ENCODE measurements at regions not wholly inside any gene's neighbourhood (a gene's known extent, or its start where the extent isn't known, plus 50 kb on each side); places are given as distances from the start of the nearest gene placed in this dataset.

- no peaks in the 10 kb centered on the region for H3K4me1 ChIP-seq (ENCODE audit: control insufficient read depth, insufficient read depth, low read length, unreplicated experiment)
- no peak overlapping the region for H2AFZ ChIP-seq (ENCODE audit: low read length, unreplicated experiment)
- H3K79me2 ChIP-seq (ENCODE audit: control insufficient read depth, insufficient read depth, low read length, unreplicated experiment), result no peaks in the 10 kb centered on the region
- H3K27ac ChIP-seq (ENCODE audit: low read depth, low read length), result no peak overlapping the region
- peaks cover 5% of the 10 kb centered on the region; the same call in 1 of the 2 replicates for H3K27me3 ChIP-seq (ENCODE audit: insufficient read depth, low read length)
- no peaks in the 10 kb centered on the region for H3K36me3 ChIP-seq (ENCODE audit: insufficient read depth, low read length)
- H3K4me3 ChIP-seq (ENCODE audit: low read depth, low read length), result no peak overlapping the region
These were observed 102.9 kb downstream of the PFKFB3 start for GRCh38 chr10:6305401-6306321.

- H3K27me3 ChIP-seq (ENCODE audit: insufficient read depth, low read length), result peaks cover 4% of the 10 kb centered on the region; the same call in 1 of the 2 replicates
These were observed 104.2 kb downstream of the PFKFB3 start for GRCh38 chr10:6306917-6307316.

GRCh38 chr10:6309816-6310215, 107.1 kb downstream of the PFKFB3 start:
- Histone ChIP-seq H3K4me1 (ENCODE audit: control insufficient read depth, insufficient read depth, low read length, unreplicated experiment) (no peaks in the 10 kb centered on the region), H2AFZ (ENCODE audit: low read length, unreplicated experiment) (no peak overlapping the region), H3K36me3 (ENCODE audit: insufficient read depth, low read length) (no peaks in the 10 kb centered on the region), H3K27ac (ENCODE audit: low read depth, low read length) (no peak overlapping the region), H3K79me2 (ENCODE audit: control insufficient read depth, insufficient read depth, low read length, unreplicated experiment) (no peaks in the 10 kb centered on the region), H3K4me3 (ENCODE audit: low read depth, low read length) (no peak overlapping the region), H3K27me3 (ENCODE audit: insufficient read depth, low read length) (peaks cover 21% of the 10 kb centered on the region)

More at GRCh38 chr10:6306917-6307316, 104.2 kb downstream of the PFKFB3 start:
- Histone ChIP-seq H2AFZ (ENCODE audit: low read length, unreplicated experiment) (no peak overlapping the region), H3K4me1 (ENCODE audit: control insufficient read depth, insufficient read depth, low read length, unreplicated experiment) (no peaks in the 10 kb centered on the region), H3K27ac (ENCODE audit: low read depth, low read length) (no peak overlapping the region), H3K79me2 (ENCODE audit: control insufficient read depth, insufficient read depth, low read length, unreplicated experiment) (no peaks in the 10 kb centered on the region), H3K36me3 (ENCODE audit: insufficient read depth, low read length) (no peaks in the 10 kb centered on the region), H3K4me3 (ENCODE audit: low read depth, low read length) (no peak overlapping the region)

GRCh38 chr10:6310977-6311376, 108.2 kb downstream of the PFKFB3 start:
- no peak overlapping the region for H2AFZ ChIP-seq (ENCODE audit: low read length, unreplicated experiment)
- no peak overlapping the region for H3K27ac ChIP-seq (ENCODE audit: low read depth, low read length)
- no peaks in the 10 kb centered on the region for H3K79me2 ChIP-seq (ENCODE audit: control insufficient read depth, insufficient read depth, low read length, unreplicated experiment)
- H3K4me1 ChIP-seq (ENCODE audit: control insufficient read depth, insufficient read depth, low read length, unreplicated experiment), result no peaks in the 10 kb centered on the region
- no peaks in the 10 kb centered on the region for H3K36me3 ChIP-seq (ENCODE audit: insufficient read depth, low read length)
- peaks cover 21% of the 10 kb centered on the region for H3K27me3 ChIP-seq (ENCODE audit: insufficient read depth, low read length)
- no peak overlapping the region for H3K4me3 ChIP-seq (ENCODE audit: low read depth, low read length)

GRCh38 chr10:6311700-6312330, 109.1 kb downstream of the PFKFB3 start:
- H3K4me3 ChIP-seq (ENCODE audit: low read depth, low read length), result no peak overlapping the region

GRCh38 chr10:6312636-6313035, 109.9 kb downstream of the PFKFB3 start:
- Histone ChIP-seq H3K27me3 (ENCODE audit: insufficient read depth, low read length) (peaks cover 32% of the 10 kb centered on the region), H3K4me1 (ENCODE audit: control insufficient read depth, insufficient read depth, low read length, unreplicated experiment) (no peaks in the 10 kb centered on the region), H3K27ac (ENCODE audit: low read depth, low read length) (no peak overlapping the region), H2AFZ (ENCODE audit: low read length, unreplicated experiment) (no peak overlapping the region), H3K79me2 (ENCODE audit: control insufficient read depth, insufficient read depth, low read length, unreplicated experiment) (no peaks in the 10 kb centered on the region), H3K4me3 (ENCODE audit: low read depth, low read length) (no peak overlapping the region), H3K36me3 (ENCODE audit: insufficient read depth, low read length) (no peaks in the 10 kb centered on the region)

More at GRCh38 chr10:6311700-6312330, 109.1 kb downstream of the PFKFB3 start:
- no peaks in the 10 kb centered on the region for H3K36me3 ChIP-seq (ENCODE audit: insufficient read depth, low read length)
- H2AFZ ChIP-seq (ENCODE audit: low read length, unreplicated experiment), result no peak overlapping the region
- peaks cover 24% of the 10 kb centered on the region for H3K27me3 ChIP-seq (ENCODE audit: insufficient read depth, low read length)
- no peaks in the 10 kb centered on the region for H3K4me1 ChIP-seq (ENCODE audit: control insufficient read depth, insufficient read depth, low read length, unreplicated experiment)
- H3K27ac ChIP-seq (ENCODE audit: low read depth, low read length), result no peak overlapping the region
- no peaks in the 10 kb centered on the region for H3K79me2 ChIP-seq (ENCODE audit: control insufficient read depth, insufficient read depth, low read length, unreplicated experiment)

GRCh38 chr10:6313111-6313895, 110.6 kb downstream of the PFKFB3 start:
- no peak overlapping the region for H3K27ac ChIP-seq (ENCODE audit: low read depth, low read length)
- no peaks in the 10 kb centered on the region for H3K79me2 ChIP-seq (ENCODE audit: control insufficient read depth, insufficient read depth, low read length, unreplicated experiment)
- no peaks in the 10 kb centered on the region for H3K36me3 ChIP-seq (ENCODE audit: insufficient read depth, low read length)
- no peaks in the 10 kb centered on the region for H3K4me1 ChIP-seq (ENCODE audit: control insufficient read depth, insufficient read depth, low read length, unreplicated experiment)
- H2AFZ ChIP-seq (ENCODE audit: low read length, unreplicated experiment), result no peak overlapping the region
- H3K4me3 ChIP-seq (ENCODE audit: low read depth, low read length), result no peak overlapping the region
- H3K27me3 ChIP-seq (ENCODE audit: insufficient read depth, low read length), result peaks cover 38% of the 10 kb centered on the region

GRCh38 chr10:6314620-6315205, 112.0 kb downstream of the PFKFB3 start:
- Histone ChIP-seq H3K36me3 (ENCODE audit: insufficient read depth, low read length) (no peaks in the 10 kb centered on the region), H3K4me3 (ENCODE audit: low read depth, low read length) (no peak overlapping the region), H3K27ac (ENCODE audit: low read depth, low read length) (no peak overlapping the region), H3K27me3 (ENCODE audit: insufficient read depth, low read length) (peaks cover 44% of the 10 kb centered on the region), H3K79me2 (ENCODE audit: control insufficient read depth, insufficient read depth, low read length, unreplicated experiment) (no peaks in the 10 kb centered on the region), H3K4me1 (ENCODE audit: control insufficient read depth, insufficient read depth, low read length, unreplicated experiment) (no peaks in the 10 kb centered on the region), H2AFZ (ENCODE audit: low read length, unreplicated experiment) (no peak overlapping the region)

GRCh38 chr10:6319119-6319518, 116.4 kb downstream of the PFKFB3 start:
- Histone ChIP-seq H2AFZ (ENCODE audit: low read length, unreplicated experiment) (no peak overlapping the region), H3K27me3 (ENCODE audit: insufficient read depth, low read length) (peaks cover 28% of the 10 kb centered on the region), H3K4me3 (ENCODE audit: low read depth, low read length) (no peak overlapping the region), H3K4me1 (ENCODE audit: control insufficient read depth, insufficient read depth, low read length, unreplicated experiment) (peaks cover 7% of the 10 kb centered on the region), H3K27ac (ENCODE audit: low read depth, low read length) (no peak overlapping the region), H3K36me3 (ENCODE audit: insufficient read depth, low read length) (no peaks in the 10 kb centered on the region), H3K79me2 (ENCODE audit: control insufficient read depth, insufficient read depth, low read length, unreplicated experiment) (no peaks in the 10 kb centered on the region)

GRCh38 chr10:6320320-6321010, 117.7 kb downstream of the PFKFB3 start:
- Histone ChIP-seq H3K4me3 (ENCODE audit: low read depth, low read length) (no peak overlapping the region), H3K4me1 (ENCODE audit: control insufficient read depth, insufficient read depth, low read length, unreplicated experiment) (peaks cover 7% of the 10 kb centered on the region), H3K36me3 (ENCODE audit: insufficient read depth, low read length) (no peaks in the 10 kb centered on the region), H3K27me3 (ENCODE audit: insufficient read depth, low read length) (peaks cover 32% of the 10 kb centered on the region), H3K27ac (ENCODE audit: low read depth, low read length) (no peak overlapping the region), H3K79me2 (ENCODE audit: control insufficient read depth, insufficient read depth, low read length, unreplicated experiment) (no peaks in the 10 kb centered on the region), H2AFZ (ENCODE audit: low read length, unreplicated experiment) (no peak overlapping the region)

Data from ACC112 (cell line).